HCT116 (cell line): ENCODE measurements at regions not wholly inside any gene's neighbourhood (a gene's known extent, or its start where the extent isn't known, plus 50 kb on each side); places are given as distances from the start of the nearest gene placed in this dataset.

Experiments
- ATAC-seq: fragments of 200-7000 bp; cut with Tn5 transposase; 2 replicates; pipeline ENCODE4 v1.9.1; 2020; ENCODE audit warnings: mild to moderate bottlenecking, moderate library complexity
- BruUV-seq: library from RNA; stranded (reverse); fragments of 400-500 nt; replicated peaks from 2 replicates; lab custom pipeline; 2021; lab: Mats Ljungman, UMichigan
- CTCF ChIA-PET: fragments of 300-600 bp; sonication (Branson Sonifier 250); formaldehyde crosslinking; loops from one replicate; lab custom pipeline; 2021; ENCODE audit warnings: antibody characterized with exemption; lab: Charles Lee
- POLR2A ChIA-PET: fragments of 300-600, 350-600 bp; sonication (Branson Sonifier 250); formaldehyde crosslinking; loops from one replicate; lab custom pipeline; 2021; ENCODE audit warnings: antibody characterized with exemption; lab: Charles Lee
- RAD21 ChIA-PET, 2 experiments: fragments of 300-600 bp; sonication (Branson Sonifier 250); formaldehyde crosslinking; loops; one replicate each; lab custom pipeline; 2023; ENCODE audit warnings: low total read pairs in 2 of 2; ENCODE audit not compliant: uncharacterized antibody in 2 of 2, unreplicated experiment in 2 of 2, low non-redundant PET in 1 of 2; lab: Charles Lee
- DNase-seq: peaks from one replicate; pipeline ENCODE4 v3.0.0-alpha.2; 2010; ENCODE audit warnings: low read depth, low spot score
- H2AFZ ChIP-seq: fragments of 200-600 bp; shearing (Covaris generic), sonication (generic); 2 replicates; pipeline ENCODE4 v1.6.1; 2017; ENCODE audit warnings: low read depth, mixed run types, mixed read lengths, antibody characterized with exemption, low read length; ENCODE audit not compliant: poor library complexity, severe bottlenecking
- H3K27ac ChIP-seq: 2 replicates; pipeline ENCODE4 v1.5.1; 2012; ENCODE audit warnings: low read depth, low read length
- H3K27me3 ChIP-seq: fragments of 200-600 bp; sonication (generic); 2 replicates; pipeline ENCODE4 v1.6.1; 2016; ENCODE audit warnings: mixed run types, low read length, mixed read lengths; ENCODE audit not compliant: insufficient read depth
- H3K36me3 ChIP-seq, 2 experiments: fragments of 200-500 bp in 1 of 2; fragments of 200-600 bp in 1 of 2; sonication (Bioruptor generic) in 1 of 2; sonication (generic) in 1 of 2; 2 replicates each; pipeline versions ENCODE4 v1.5.1 to v1.6.1; 2014 to 2016; ENCODE audit warnings: low read length in 2 of 2, inconsistent platforms in 1 of 2, mixed read lengths in 1 of 2, mixed run types in 1 of 2; ENCODE audit not compliant: insufficient read depth in 2 of 2, control insufficient read depth in 1 of 2
- H3K4me1 ChIP-seq, 2 experiments: fragments of 200-600 bp in 1 of 2; sonication (generic) in 1 of 2; 2 replicates each; pipeline versions ENCODE4 v1.5.1 to v1.6.1; 2012 to 2017; ENCODE audit warnings: low read length in 2 of 2, inconsistent platforms in 1 of 2, mild to moderate bottlenecking in 1 of 2, mixed read lengths in 1 of 2, mixed run types in 1 of 2, moderate library complexity in 1 of 2; ENCODE audit not compliant: insufficient read depth in 2 of 2, control insufficient read depth in 1 of 2
- H3K4me2 ChIP-seq: fragments of 200-600 bp; sonication (generic); 2 replicates; pipeline ENCODE4 v1.6.1; 2017; ENCODE audit warnings: mixed run types, low read length, mixed read lengths
- H3K4me3 ChIP-seq, 2 experiments: fragments of 200-600 bp in 1 of 2; sonication (generic) in 1 of 2; replicated peaks in 1 of 2; 2 replicates each; pipeline ENCODE4 v1.5.1; 2011 to 2016; ENCODE audit warnings: low read length in 2 of 2, control low read depth in 1 of 2, low read depth in 1 of 2, mild to moderate bottlenecking in 1 of 2, mixed read lengths in 1 of 2, mixed run types in 1 of 2
- H3K79me2 ChIP-seq: fragments of 200-600 bp; sonication (generic); 2 replicates; pipeline ENCODE4 v1.6.1; 2017; ENCODE audit warnings: mild to moderate bottlenecking, mixed run types, low read length, moderate library complexity, mixed read lengths; ENCODE audit not compliant: insufficient read depth
- H3K9ac ChIP-seq: fragments of 200-600 bp; sonication (generic); 2 replicates; pipeline ENCODE4 v1.6.1; 2016; ENCODE audit warnings: low read length, mixed read lengths
- H3K9me2 ChIP-seq: fragments of 200-600 bp; sonication (generic), shearing (Covaris generic); 2 replicates; pipeline ENCODE4 v1.6.1; 2017; ENCODE audit warnings: mixed run types, mild to moderate bottlenecking, moderate library complexity; ENCODE audit not compliant: insufficient read depth
- H3K9me3 ChIP-seq, 2 experiments: fragments of 200-500 bp in 1 of 2; fragments of 200-600 bp in 1 of 2; sonication (Bioruptor generic) in 1 of 2; sonication (generic) in 1 of 2; 2 replicates each; pipeline ENCODE4 v1.6.1; 2014 to 2017; ENCODE audit warnings: low read length in 2 of 2, mixed read lengths in 2 of 2, inconsistent platforms in 1 of 2, low read depth in 1 of 2, mild to moderate bottlenecking in 1 of 2, mixed run types in 1 of 2, moderate library complexity in 1 of 2; ENCODE audit not compliant: control insufficient read depth in 1 of 2, insufficient read depth in 1 of 2
- H4K20me1 ChIP-seq: fragments of 200-600 bp; sonication (generic), shearing (Covaris generic); 2 replicates; pipeline ENCODE4 v1.6.1; 2017; ENCODE audit warnings: mixed run types, mild to moderate bottlenecking, moderate library complexity; ENCODE audit not compliant: insufficient read depth
- EZH2phosphoT487 ChIP-seq: fragments of 200-600 bp; IDR thresholded peaks from 2 replicates; pipeline ENCODE4 v1.6.1; 2018; ENCODE audit warnings: antibody characterized with exemption, borderline replicate concordance
- JUND ChIP-seq: IDR thresholded peaks from 2 replicates; pipeline ENCODE4 v1.6.1; 2012
- POLR2A ChIP-seq: IDR thresholded peaks from 2 replicates; pipeline ENCODE4 v1.7.0; 2011; ENCODE audit warnings: borderline replicate concordance; ENCODE audit not compliant: insufficient read depth, insufficient read length; ENCODE audit errors: extremely low read depth
- SP1 ChIP-seq: IDR thresholded peaks from 2 replicates; pipeline ENCODE4 v1.6.1; 2012; ENCODE audit warnings: low read depth
- YY1 ChIP-seq: IDR thresholded peaks from 2 replicates; pipeline ENCODE4 v1.6.1; 2011; ENCODE audit warnings: low read length, low read depth, moderate library complexity, mild to moderate bottlenecking; ENCODE audit not compliant: insufficient replicate concordance; ENCODE audit errors: extremely low read depth
- ZFX ChIP-seq: fragments of 450-650 bp; IDR thresholded peaks from 2 replicates; pipeline ENCODE4 v1.6.1; 2017
- intact Hi-C: fragments of 100-400 bp; cut with micrococcal nuclease; formaldehyde crosslinking; loops from 2 replicates; pipeline ENCODE4 v1.10.0; 2022
- TF ChIP-seq, protein P1 (sequence below): IDR thresholded peaks from 2 replicates; pipeline ENCODE4 v1.6.1; 2012; ENCODE audit warnings: low read depth
- TF ChIP-seq, protein P2 (sequence below): IDR thresholded peaks from 2 replicates; pipeline ENCODE4 v1.6.1; 2011; ENCODE audit warnings: mild to moderate bottlenecking, low read length, moderate library complexity; ENCODE audit not compliant: insufficient replicate concordance; ENCODE audit errors: extremely low read depth

- DNase-seq, result no peak
- no peak overlapping the region for H3K9ac ChIP-seq
- H3K27me3 ChIP-seq, result 0 out of 2 replicates have a peak, but pooled peaks cover 2% of the 10 kb centered on the region
- H3K9me3 ChIP-seq, result no peaks in the 10 kb centered on the region
- H3K36me3 ChIP-seq, result no peaks in the 10 kb centered on the region
- no peak for ATAC-seq
- H3K79me2 ChIP-seq, result no peaks in the 10 kb centered on the region
- intact Hi-C loops, result no loop called here
- ChIA-PET RAD21 (no interaction called here), POLR2A (no interaction called here)
- no peaks in the 10 kb centered on the region for H4K20me1 ChIP-seq
- no TSS peak for BruUV-seq
- no peaks in the 10 kb centered on the region for H3K9me2 ChIP-seq
- H3K27ac ChIP-seq, result no peak overlapping the region
- TF ChIP-seq, protein P1, sequence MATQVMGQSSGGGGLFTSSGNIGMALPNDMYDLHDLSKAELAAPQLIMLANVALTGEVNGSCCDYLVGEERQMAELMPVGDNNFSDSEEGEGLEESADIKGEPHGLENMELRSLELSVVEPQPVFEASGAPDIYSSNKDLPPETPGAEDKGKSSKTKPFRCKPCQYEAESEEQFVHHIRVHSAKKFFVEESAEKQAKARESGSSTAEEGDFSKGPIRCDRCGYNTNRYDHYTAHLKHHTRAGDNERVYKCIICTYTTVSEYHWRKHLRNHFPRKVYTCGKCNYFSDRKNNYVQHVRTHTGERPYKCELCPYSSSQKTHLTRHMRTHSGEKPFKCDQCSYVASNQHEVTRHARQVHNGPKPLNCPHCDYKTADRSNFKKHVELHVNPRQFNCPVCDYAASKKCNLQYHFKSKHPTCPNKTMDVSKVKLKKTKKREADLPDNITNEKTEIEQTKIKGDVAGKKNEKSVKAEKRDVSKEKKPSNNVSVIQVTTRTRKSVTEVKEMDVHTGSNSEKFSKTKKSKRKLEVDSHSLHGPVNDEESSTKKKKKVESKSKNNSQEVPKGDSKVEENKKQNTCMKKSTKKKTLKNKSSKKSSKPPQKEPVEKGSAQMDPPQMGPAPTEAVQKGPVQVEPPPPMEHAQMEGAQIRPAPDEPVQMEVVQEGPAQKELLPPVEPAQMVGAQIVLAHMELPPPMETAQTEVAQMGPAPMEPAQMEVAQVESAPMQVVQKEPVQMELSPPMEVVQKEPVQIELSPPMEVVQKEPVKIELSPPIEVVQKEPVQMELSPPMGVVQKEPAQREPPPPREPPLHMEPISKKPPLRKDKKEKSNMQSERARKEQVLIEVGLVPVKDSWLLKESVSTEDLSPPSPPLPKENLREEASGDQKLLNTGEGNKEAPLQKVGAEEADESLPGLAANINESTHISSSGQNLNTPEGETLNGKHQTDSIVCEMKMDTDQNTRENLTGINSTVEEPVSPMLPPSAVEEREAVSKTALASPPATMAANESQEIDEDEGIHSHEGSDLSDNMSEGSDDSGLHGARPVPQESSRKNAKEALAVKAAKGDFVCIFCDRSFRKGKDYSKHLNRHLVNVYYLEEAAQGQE, result no peak
- TF ChIP-seq POLR2A (no peak), SP1 (no peak), EZH2phosphoT487 (no peak), YY1 (no peak), JUND (no peak), ZFX (no peak)
- TF ChIP-seq, protein P2, sequence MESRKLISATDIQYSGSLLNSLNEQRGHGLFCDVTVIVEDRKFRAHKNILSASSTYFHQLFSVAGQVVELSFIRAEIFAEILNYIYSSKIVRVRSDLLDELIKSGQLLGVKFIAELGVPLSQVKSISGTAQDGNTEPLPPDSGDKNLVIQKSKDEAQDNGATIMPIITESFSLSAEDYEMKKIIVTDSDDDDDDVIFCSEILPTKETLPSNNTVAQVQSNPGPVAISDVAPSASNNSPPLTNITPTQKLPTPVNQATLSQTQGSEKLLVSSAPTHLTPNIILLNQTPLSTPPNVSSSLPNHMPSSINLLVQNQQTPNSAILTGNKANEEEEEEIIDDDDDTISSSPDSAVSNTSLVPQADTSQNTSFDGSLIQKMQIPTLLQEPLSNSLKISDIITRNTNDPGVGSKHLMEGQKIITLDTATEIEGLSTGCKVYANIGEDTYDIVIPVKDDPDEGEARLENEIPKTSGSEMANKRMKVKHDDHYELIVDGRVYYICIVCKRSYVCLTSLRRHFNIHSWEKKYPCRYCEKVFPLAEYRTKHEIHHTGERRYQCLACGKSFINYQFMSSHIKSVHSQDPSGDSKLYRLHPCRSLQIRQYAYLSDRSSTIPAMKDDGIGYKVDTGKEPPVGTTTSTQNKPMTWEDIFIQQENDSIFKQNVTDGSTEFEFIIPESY, result no peak
- TF ChIP-seq, all 23 proteins: peak for 0
- no peak overlapping the region for H2AFZ ChIP-seq
- H3K4me2 ChIP-seq, result no peak overlapping the region
- CTCF ChIA-PET, result no interaction called here
- peaks cover 4 to 20% of the 10 kb centered on the region in 2 experiments; a peak in 3 of 4 replicates for H3K4me1 ChIP-seq
- no peak overlapping the region for H3K4me3 ChIP-seq
Observed at GRCh38 chr9:135248721-135249120, 161.3 kb downstream of the OLFM1 start.
